ENCODE measurements at regions not wholly inside any gene's neighbourhood (a gene's known extent, or its start where the extent isn't known, plus 50 kb on each side); places are given as distances from the start of the nearest gene placed in this dataset.

- TF ChIP-seq CTCF (IDR thresholded peaks at IDR 0.05) (no peak), POLR2A (IDR thresholded peaks at IDR 0.05) (no peak)
Measured at GRCh38 chr1:88324899-88325298, 359.2 kb upstream of the PKN2 start.
